ENCODE measurements at regions not wholly inside any gene's neighbourhood (a gene's known extent, or its start where the extent isn't known, plus 50 kb on each side); places are given as distances from the start of the nearest gene placed in this dataset.

GRCh38 chr2:19600506-19600905, 242.1 kb upstream of the OSR1 start:
- peak; percentile 42 for DNase-seq (ENCODE audit: low spot score)

- DNase-seq (ENCODE audit: low spot score) = no peak
These were observed 240.5 kb upstream of the OSR1 start for GRCh38 chr2:19598971-19599370.

DNA sequence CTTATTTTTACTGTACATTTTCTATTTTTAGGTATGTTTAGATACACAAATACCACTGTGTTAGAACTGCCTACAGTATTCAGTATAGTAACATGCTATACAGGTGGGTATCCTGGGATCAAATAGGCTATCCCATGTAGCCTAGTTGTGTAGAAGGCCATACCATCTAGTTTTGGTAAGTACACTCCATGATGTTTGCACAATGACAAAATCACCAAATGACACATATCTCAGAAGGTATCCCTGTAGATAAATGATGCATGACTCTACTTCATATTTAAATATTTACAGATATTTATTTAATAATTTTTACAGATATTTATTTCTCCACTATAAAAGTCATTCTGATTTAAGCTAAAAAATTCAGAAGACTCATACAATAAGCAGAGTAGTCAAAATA, 233.8 kb upstream of the OSR1 start:
- no peak for DNase-seq (ENCODE audit: low spot score)

DNA sequence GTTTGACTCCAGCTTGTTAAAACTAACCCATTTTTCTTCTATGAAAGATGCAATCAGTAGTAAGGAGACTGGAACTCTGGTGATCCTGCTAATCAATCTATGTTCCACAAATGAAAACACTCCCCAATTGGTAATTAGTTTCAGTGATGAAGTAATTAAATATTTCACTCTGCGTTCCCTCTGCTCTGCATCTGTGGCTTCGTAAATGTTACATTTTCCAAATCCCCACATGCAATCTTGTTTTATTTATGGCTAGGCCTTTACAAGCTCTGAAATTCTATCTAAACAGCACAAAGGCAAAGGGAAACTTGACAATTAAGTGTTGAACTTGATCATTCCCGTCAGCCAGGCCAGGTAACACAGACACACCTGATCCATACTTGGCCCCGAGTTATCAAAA, 231.4 kb upstream of the OSR1 start:
- no peak for DNase-seq (ENCODE audit: low spot score)

- no peak for DNase-seq (ENCODE audit: low spot score)
These were observed 222.4 kb upstream of the OSR1 start for GRCh38 chr2:19580830-19581229.

GRCh38 chr2:19580264-19580663, 221.8 kb upstream of the OSR1 start:
- no peak for DNase-seq (ENCODE audit: low spot score)

- no peak for DNase-seq (ENCODE audit: low spot score)
These were observed 221.0 kb upstream of the OSR1 start for GRCh38 chr2:19579461-19579860.

DNA sequence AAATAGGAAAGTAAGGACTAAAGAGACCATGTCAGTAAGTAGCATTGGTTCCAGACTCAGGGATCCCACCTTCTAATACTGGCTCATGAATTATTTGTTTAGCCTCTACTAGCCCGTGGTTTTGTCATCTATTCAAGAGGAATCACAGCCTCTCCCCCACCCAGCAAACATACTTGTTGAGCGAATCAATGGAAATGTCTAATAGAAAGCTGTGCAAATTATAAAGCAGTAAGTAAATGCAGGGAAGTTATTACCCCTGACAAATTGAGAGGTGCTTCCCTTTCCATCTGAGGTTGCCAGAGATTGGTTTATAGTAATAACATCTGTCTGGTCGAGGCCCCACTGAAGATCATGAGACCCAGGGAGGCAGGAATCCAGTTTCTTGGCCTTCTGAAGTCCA, 219.3 kb upstream of the OSR1 start:
- no peak for DNase-seq (ENCODE audit: low spot score)

DNA sequence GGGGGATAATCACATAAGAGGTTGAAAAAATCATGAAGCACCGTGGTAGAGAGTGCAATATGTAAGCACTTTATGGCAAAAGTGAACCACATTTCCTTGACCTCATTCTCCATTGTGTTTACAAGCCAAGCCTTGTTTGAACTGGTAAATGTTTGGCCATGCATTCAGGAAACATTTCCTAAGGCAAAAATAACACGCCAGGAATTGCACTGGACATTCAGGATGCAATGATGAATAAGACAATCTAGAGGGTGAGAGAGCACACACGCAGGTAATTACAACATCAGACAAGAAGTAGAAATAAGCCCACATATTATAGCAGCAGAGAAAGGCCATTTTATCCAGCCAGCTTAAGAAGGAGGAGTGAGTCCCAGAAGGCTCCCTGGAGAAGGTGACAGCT, 218.0 kb upstream of the OSR1 start:
- DNase-seq (ENCODE audit: low spot score) = no peak

GRCh38 chr2:19575641-19576040, 217.2 kb upstream of the OSR1 start:
- DNase-seq (ENCODE audit: low spot score) = no peak

DNA sequence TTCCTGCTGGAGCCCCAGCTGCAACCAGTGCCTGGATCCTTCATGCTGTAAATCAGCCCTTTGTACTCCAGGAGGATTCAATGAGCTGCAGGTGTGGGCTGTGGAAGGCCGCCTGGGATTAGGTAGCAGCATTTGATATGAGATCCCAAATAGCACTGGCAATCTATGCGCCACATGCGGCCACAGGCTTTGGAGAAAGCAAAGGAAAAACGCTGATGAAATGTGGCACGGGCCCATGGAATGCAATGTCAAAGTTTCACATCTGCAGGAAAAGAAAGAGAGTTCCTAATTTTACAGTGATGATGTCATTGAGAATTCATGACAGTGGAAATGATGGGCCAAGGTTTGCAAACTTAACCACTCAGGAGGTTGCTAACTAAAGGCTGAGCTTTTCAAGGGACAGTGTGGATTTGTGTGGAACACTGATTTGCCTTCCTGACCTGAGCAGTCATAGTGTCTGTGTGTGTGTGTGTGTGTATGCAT, 216.4 kb upstream of the OSR1 start:
- peak; percentile 82 for DNase-seq (ENCODE audit: low spot score)

- no peak for DNase-seq (ENCODE audit: low spot score)
These were observed 215.4 kb upstream of the OSR1 start for GRCh38 chr2:19573784-19574183.

- DNase-seq (ENCODE audit: low spot score) = no peak
These were observed 213.3 kb upstream of the OSR1 start for GRCh38 chr2:19571773-19572172.

DNA sequence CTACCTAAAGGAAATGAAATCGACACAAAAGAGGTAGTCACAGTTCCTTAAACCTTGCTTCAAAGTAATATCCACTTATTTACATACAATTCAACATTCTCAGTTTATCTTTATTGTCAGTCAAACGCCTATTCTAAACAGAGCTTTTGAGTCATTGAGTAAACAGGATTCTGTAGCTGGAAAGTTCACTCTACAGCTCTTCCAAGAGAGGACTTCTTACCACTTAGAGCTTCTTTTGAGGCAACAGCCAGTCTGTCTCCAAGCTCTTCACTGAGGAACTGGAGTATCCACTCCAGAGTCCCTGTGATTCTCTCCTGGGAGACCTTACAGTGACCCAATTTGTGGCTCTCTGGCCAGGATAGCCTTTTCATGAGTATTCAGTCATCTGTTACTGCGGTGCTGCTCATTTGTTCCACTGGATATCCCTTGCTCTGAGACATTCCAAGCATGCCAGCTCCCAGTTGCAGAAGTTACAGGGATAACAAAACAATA, 210.9 kb upstream of the OSR1 start:
- DNase-seq (ENCODE audit: low spot score) = peak; percentile 29

- DNase-seq (ENCODE audit: low spot score) = no peak
These were observed 210.4 kb upstream of the OSR1 start for GRCh38 chr2:19568809-19569208.

DNA sequence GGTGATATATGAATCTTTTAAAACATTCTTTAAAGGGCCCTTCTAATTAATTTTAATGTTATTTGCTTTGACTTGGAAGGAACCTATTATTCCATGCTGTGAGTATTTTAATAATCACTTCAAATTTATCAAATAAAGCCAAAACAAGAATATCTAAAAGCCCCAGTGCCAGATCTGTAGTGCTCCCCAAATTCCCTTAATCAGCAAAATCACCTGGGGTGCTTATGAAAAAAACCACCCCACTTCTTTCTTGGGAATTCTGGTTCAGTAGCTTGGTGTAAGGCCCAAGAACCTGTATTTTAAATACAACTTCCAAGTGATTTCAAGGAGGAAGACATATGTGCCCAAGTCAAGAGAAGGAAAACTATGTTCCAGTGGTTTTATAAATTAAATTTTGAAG, 202.4 kb upstream of the OSR1 start:
- DNase-seq (ENCODE audit: low spot score) = no peak

GRCh38 chr2:19559596-19560240, 201.3 kb upstream of the OSR1 start:
- DNase-seq (ENCODE audit: low spot score) = no peak

- DNase-seq (ENCODE audit: low spot score) = no peak
These were observed 198.2 kb upstream of the OSR1 start for GRCh38 chr2:19556648-19557047.

DNA sequence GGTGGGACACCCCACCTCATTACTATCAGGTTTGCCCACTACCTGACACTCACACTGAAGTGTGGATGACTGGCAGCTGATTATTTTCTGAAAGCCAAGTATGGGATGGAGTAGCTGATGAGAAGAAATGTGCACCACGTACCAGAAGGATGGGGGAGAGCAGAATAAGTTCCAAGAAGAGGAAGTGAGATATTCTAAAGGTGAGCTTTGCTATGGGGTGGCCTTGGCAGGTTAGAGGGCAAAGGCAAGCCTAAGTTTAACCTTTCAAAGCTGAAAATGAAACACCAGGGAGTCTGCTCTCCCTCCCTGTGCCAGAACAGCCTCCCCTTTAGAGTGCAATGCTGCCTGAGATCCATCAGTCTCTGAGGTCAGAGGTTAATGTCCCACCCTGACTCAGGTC, 196.1 kb upstream of the OSR1 start:
- no peak for DNase-seq (ENCODE audit: low spot score)

GRCh38 chr2:19552270-19552669, 193.8 kb upstream of the OSR1 start:
- DNase-seq (ENCODE audit: low spot score) = no peak

- DNase-seq (ENCODE audit: low spot score) = no peak
These were observed 192.3 kb upstream of the OSR1 start for GRCh38 chr2:19550750-19551149.

GRCh38 chr2:19549821-19550220, 191.4 kb upstream of the OSR1 start:
- no peak for DNase-seq (ENCODE audit: low spot score)

- DNase-seq (ENCODE audit: low spot score) = no peak
These were observed 189.7 kb upstream of the OSR1 start for GRCh38 chr2:19548116-19548515.

GRCh38 chr2:19547321-19547720, 188.9 kb upstream of the OSR1 start:
- no peak for DNase-seq (ENCODE audit: low spot score)
